GM12874 (cell line): ENCODE measurements at regions not wholly inside any gene's neighbourhood (a gene's known extent, or its start where the extent isn't known, plus 50 kb on each side); places are given as distances from the start of the nearest gene placed in this dataset.

Experiments
- CTCF ChIP-seq: IDR thresholded peaks from 2 replicates; pipeline ENCODE4 v1.5.1; 2011; ENCODE audit warnings: low read depth, mild to moderate bottlenecking, control low read depth, low read length, moderate library complexity; ENCODE audit not compliant: insufficient read depth

GRCh38 chr12:124376435-124376834, 81.5 kb downstream of the RFLNA start:
- TF ChIP-seq CTCF: no peak

GRCh38 chr12:124375789-124376175, 80.9 kb downstream of the RFLNA start:
- no peak for TF ChIP-seq CTCF

- TF ChIP-seq CTCF: no peak
These were observed 80.4 kb downstream of the RFLNA start for GRCh38 chr12:124375141-124375788.

DNA sequence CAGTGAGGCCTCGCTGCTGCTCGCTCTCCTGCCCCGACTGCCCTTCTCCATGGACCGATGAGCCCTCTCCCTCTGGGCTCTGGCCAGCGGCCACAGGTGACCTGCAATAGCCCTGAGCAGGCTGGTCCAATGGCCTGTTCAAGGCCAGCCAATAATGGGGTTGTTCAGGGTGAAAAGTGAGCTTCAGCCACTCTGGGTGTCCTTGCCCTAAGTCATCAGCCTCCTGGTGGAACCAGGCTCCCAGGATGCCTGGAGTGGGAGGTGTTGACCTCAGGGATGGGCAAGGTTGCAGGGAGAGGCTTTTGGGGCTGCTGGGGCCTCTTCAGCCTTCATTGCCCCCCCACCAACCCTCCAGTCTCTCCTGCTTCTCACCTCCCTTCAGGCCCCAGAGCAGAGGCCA, 79.7 kb downstream of the RFLNA start:
- TF ChIP-seq CTCF: no peak

- no peak for TF ChIP-seq CTCF
These were observed 79.3 kb downstream of the RFLNA start for GRCh38 chr12:124374147-124374546.

GRCh38 chr12:124372831-124373230, 77.9 kb downstream of the RFLNA start:
- TF ChIP-seq CTCF: no peak

DNA sequence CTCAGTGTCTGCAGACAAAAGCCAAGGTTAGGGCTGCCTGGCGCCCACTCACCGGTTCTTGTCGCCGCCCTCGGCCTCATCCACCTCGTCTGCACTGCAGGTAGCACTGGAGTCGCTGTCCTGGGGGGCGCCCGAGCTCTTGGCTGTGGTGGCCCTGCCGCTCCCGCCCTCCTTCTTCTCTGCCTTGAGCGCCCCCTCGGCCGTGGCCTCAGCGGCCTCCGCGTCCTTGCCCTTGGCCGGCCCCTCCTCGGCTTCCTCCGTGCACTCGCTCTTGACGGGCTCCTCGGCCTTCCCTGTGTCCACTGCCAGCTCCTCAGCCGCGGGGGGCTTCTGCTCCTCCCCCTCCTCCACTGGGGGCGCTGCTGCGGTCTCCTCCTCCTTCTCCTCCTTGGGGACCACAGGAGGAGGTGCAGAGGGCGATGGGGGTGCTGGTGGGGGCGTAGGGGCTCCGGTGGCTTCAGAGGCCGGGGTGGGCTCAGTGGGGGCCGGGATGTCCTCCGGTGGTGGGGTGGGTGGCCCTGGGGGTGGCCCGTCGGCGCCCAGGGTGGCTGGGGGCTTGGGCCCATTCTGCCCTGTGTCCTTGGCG, 77.2 kb downstream of the RFLNA start:
- TF ChIP-seq CTCF: no peak
